ENCODE measurements at regions not wholly inside any gene's neighbourhood (a gene's known extent, or its start where the extent isn't known, plus 50 kb on each side); places are given as distances from the start of the nearest gene placed in this dataset.

- Histone ChIP-seq H3K4me3 (no peak overlapping the region), H3K9me1 (ENCODE audit: control insufficient read depth, insufficient read depth, low read length) (no peaks in the 10 kb centered on the region), H4K20me1 (replicated peaks; ENCODE audit: control insufficient read depth, insufficient read depth, low read length) (no peaks in the 10 kb centered on the region), H3K36me3 (ENCODE audit: control insufficient read depth, insufficient read depth, low read length) (no peaks in the 10 kb centered on the region), H3K9ac (ENCODE audit: insufficient read depth in 1 of 2, low read depth in 2 of 2, low read length in 2 of 2) (no peak overlapping the region), H3K27me3 (ENCODE audit: control insufficient read depth in 2 of 2, insufficient read depth in 2 of 2, low read length in 2 of 2) (no peaks in the 10 kb centered on the region), H3K9me3 (replicated peaks; ENCODE audit: control insufficient read depth, insufficient read depth, low read depth, low read length) (no peaks in the 10 kb centered on the region), H3K4me2 (ENCODE audit: insufficient read depth, low read length) (no peak overlapping the region), H2AFZ (ENCODE audit: low read depth, low read length) (no peak overlapping the region), H3K79me2 (ENCODE audit: control insufficient read depth, insufficient read depth, low read length) (no peaks in the 10 kb centered on the region), H3K27ac (ENCODE audit: extremely low read depth, low read depth, low read length) (no peak overlapping the region), H3K4me1 (replicated peaks in 1 of 2; ENCODE audit: control insufficient read depth in 2 of 2, insufficient read depth in 2 of 2, low read length in 2 of 2) (no peaks in the 10 kb centered on the region)
- 0% methylated on average over 1 of the region's 1 CpG for WGBS (ENCODE audit: insufficient coverage, low coverage, missing lambda C conversion rate)
- intact Hi-C loops (cut with micrococcal nuclease) (no loop called here), in situ Hi-C loops (cut with MboI) (no loop called here)
- FAIRE-seq (no peak), ATAC-seq (no peak), DNase-seq (ENCODE audit: extremely low read depth in 1 of 4, low spot score in 3 of 4) (no peak)
- TF ChIP-seq PHF21A (IDR thresholded peaks at IDR 0.05; ENCODE audit: borderline replicate concordance, low read depth) (no peak), CBX8 (IDR thresholded peaks at IDR 0.05; ENCODE audit: borderline replicate concordance, extremely low read depth, low read depth, low read length, poor library complexity, severe bottlenecking) (no peak), TRIM24 (IDR thresholded peaks at IDR 0.05) (no peak), PTRF (tag; IDR thresholded peaks at IDR 0.05) (no peak), PHTF2 (CRISPR knock-in tag; IDR thresholded peaks at IDR 0.05) (no peak), ATF3 (IDR thresholded peaks at IDR 0.05) (no peak), ATF3 (CRISPR knock-in tag; conservative IDR thresholded peaks at IDR 0.05) (no peak)
- no TSS peak for BruUV-seq (replicated peaks)
- POLR2A ChIA-PET, result no interaction called here
- CTCF ChIA-PET (ENCODE audit: low intra/inter-chr PET ratio), result no interaction called here
Observed at GRCh38 chr5:123964884-123965283, 452.9 kb downstream of the CSNK1G3 start.

Data from K562 (cell line).